OCI-LY7 (cell line): ENCODE measurements at regions not wholly inside any gene's neighbourhood (a gene's known extent, or its start where the extent isn't known, plus 50 kb on each side); places are given as distances from the start of the nearest gene placed in this dataset.

Experiments used
- BruUV-seq: library from RNA; stranded (reverse); fragments of 400-500 nt; replicated peaks from 2 replicates; lab custom pipeline; 2021; lab: Mats Ljungman, UMichigan
- CTCF ChIA-PET: fragments of 300-600 bp; sonication (Branson Sonifier 250); formaldehyde crosslinking; loops from one replicate; lab custom pipeline; 2022; ENCODE audit warnings: antibody characterized with exemption; ENCODE audit not compliant: unreplicated experiment; lab: Charles Lee
- POLR2A ChIA-PET: fragments of 300-600 bp; sonication (Branson Sonifier 250); formaldehyde crosslinking; loops from one replicate; lab custom pipeline; 2022; ENCODE audit warnings: antibody characterized with exemption; lab: Charles Lee
- DNase-seq: peaks from one replicate; pipeline ENCODE4 v3.0.0-alpha.2; 2015; ENCODE audit warnings: low spot score
- H2AFZ ChIP-seq: fragments of 200-600 bp; sonication (generic), shearing (Covaris generic); 2 replicates; pipeline ENCODE4 v1.6.1; 2014; ENCODE audit warnings: mild to moderate bottlenecking, antibody characterized with exemption, low read length, moderate library complexity
- H3K27ac ChIP-seq: fragments of 200-600 bp; sonication (generic); 2 replicates; pipeline ENCODE4 v1.5.1; 2014; ENCODE audit warnings: mixed run types, low read depth, mild to moderate bottlenecking, moderate library complexity, low read length, inconsistent platforms; ENCODE audit not compliant: poor library complexity, severe bottlenecking
- H3K36me3 ChIP-seq: fragments of 200-600 bp; sonication (generic); 2 replicates; pipeline ENCODE4 v1.6.1; 2014; ENCODE audit warnings: mild to moderate bottlenecking, antibody characterized with exemption, low read length, moderate library complexity, mixed read lengths; ENCODE audit not compliant: insufficient read depth
- H3K4me1 ChIP-seq: fragments of 200-600 bp; sonication (generic); 2 replicates; pipeline ENCODE4 v1.5.1; 2014; ENCODE audit warnings: mild to moderate bottlenecking, low read length; ENCODE audit not compliant: insufficient read depth, poor library complexity, severe bottlenecking
- H3K4me2 ChIP-seq: fragments of 200-600 bp; sonication (generic); 2 replicates; pipeline ENCODE4 v1.6.1; 2014; ENCODE audit warnings: mild to moderate bottlenecking, low read length
- H3K4me3 ChIP-seq: fragments of 200-600 bp; sonication (generic); 2 replicates; pipeline ENCODE4 v1.5.1; 2014; ENCODE audit warnings: mild to moderate bottlenecking, low read depth, low read length; ENCODE audit not compliant: poor library complexity, severe bottlenecking
- H3K79me2 ChIP-seq: fragments of 200-600 bp; sonication (generic); 2 replicates; pipeline ENCODE4 v1.6.1; 2016; ENCODE audit warnings: low read depth, mild to moderate bottlenecking, low read length, moderate library complexity, mixed read lengths; ENCODE audit not compliant: insufficient read depth
- H3K9me2 ChIP-seq: fragments of 200-600 bp; sonication (generic); 2 replicates; pipeline ENCODE4 v1.6.1; 2016; ENCODE audit warnings: mild to moderate bottlenecking, low read length, mixed read lengths; ENCODE audit not compliant: insufficient read depth
- H3K9me3 ChIP-seq: fragments of 200-600 bp; sonication (generic); 2 replicates; pipeline ENCODE4 v1.6.1; 2014; ENCODE audit warnings: mild to moderate bottlenecking, mixed run types, low read length, mixed read lengths
- H4K20me1 ChIP-seq: fragments of 200-600 bp; sonication (generic); 2 replicates; pipeline ENCODE4 v1.6.1; 2014; ENCODE audit warnings: mild to moderate bottlenecking, antibody characterized with exemption, low read length, moderate library complexity, mixed read lengths; ENCODE audit not compliant: insufficient read depth
- EZH2phosphoT487 ChIP-seq: fragments of 200-600 bp; sonication (generic); IDR thresholded peaks from 2 replicates; pipeline ENCODE4 v1.6.1; 2018; ENCODE audit warnings: low read depth, borderline replicate concordance, mild to moderate bottlenecking, mixed run types, antibody characterized with exemption, low read length, moderate library complexity, mixed read lengths
- intact Hi-C: fragments of 100-400 bp; cut with micrococcal nuclease; formaldehyde crosslinking; loops from one replicate; pipeline ENCODE4 v1.10.0; 2022; ENCODE audit not compliant: unreplicated experiment
- TF ChIP-seq, protein P1 (sequence below): fragments of 200-600 bp; sonication (generic); conservative IDR thresholded peaks from 2 replicates; pipeline ENCODE4 v1.5.1; 2014; ENCODE audit warnings: mild to moderate bottlenecking, antibody characterized with exemption, low read length, moderate library complexity, mixed read lengths

DNA sequence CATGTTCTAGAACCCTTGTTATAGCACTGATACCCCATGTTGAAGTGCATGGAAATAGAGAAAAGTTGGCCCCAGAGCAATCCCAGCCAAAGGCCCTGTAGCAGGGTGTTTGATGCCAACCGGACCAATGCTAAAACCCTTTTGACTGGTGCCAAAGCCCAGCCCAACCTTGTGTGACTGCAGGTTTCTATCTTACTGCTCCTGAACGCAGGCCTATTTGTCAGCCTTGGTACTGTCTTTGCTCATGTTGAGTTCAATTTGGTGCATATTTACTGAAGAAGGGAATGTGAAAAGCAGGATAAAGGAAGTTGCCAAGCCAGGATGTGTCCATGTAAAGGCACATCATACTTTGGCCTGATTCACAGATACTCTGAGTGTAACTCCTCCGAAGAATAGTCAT, 51.7 kb upstream of the NFASC start:
- intact Hi-C loops = no loop called here
- TF ChIP-seq, protein P1, sequence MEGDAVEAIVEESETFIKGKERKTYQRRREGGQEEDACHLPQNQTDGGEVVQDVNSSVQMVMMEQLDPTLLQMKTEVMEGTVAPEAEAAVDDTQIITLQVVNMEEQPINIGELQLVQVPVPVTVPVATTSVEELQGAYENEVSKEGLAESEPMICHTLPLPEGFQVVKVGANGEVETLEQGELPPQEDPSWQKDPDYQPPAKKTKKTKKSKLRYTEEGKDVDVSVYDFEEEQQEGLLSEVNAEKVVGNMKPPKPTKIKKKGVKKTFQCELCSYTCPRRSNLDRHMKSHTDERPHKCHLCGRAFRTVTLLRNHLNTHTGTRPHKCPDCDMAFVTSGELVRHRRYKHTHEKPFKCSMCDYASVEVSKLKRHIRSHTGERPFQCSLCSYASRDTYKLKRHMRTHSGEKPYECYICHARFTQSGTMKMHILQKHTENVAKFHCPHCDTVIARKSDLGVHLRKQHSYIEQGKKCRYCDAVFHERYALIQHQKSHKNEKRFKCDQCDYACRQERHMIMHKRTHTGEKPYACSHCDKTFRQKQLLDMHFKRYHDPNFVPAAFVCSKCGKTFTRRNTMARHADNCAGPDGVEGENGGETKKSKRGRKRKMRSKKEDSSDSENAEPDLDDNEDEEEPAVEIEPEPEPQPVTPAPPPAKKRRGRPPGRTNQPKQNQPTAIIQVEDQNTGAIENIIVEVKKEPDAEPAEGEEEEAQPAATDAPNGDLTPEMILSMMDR = no peak
- no peak for TF ChIP-seq EZH2phosphoT487
- Histone ChIP-seq H3K36me3 (no peaks in the 10 kb centered on the region), H3K9me2 (no peaks in the 10 kb centered on the region), H3K79me2 (no peaks in the 10 kb centered on the region), H3K9me3 (no peaks in the 10 kb centered on the region), H3K27ac (no peak overlapping the region), H3K4me2 (no peak overlapping the region), H4K20me1 (no peaks in the 10 kb centered on the region), H2AFZ (no peak overlapping the region), H3K4me1 (no peaks in the 10 kb centered on the region), H3K4me3 (no peak overlapping the region)
- no peak for DNase-seq
- CTCF ChIA-PET = no interaction called here
- POLR2A ChIA-PET = interaction anchor here (0.6 to 0.7 kb wide), 2 partner anchors 34 to 155 kb away, joined by 3 read pairs; no protein-coding TSS in a partner anchor
- no TSS peak for BruUV-seq

DNA sequence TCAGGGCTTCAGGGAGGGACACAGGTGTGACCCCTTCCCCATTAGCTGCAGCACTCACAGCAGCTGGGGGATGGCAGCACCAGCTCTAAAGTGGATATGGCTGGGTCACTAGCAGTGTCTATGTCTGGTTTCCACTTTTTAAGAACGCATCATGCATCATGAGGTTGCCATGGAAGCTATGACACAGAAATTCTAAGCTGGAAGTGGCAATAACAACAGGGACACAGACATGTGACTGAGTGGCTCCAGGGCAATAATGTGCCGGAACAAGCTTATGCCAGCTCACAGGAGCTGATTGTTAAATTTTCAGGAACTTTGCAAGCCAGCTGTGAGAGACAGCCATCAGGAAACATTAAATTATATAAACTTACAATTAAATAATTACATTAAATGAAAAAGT, 51.2 kb upstream of the NFASC start:
- H3K9me3 ChIP-seq = no peaks in the 10 kb centered on the region
- H3K36me3 ChIP-seq = no peaks in the 10 kb centered on the region
- no peak for DNase-seq
- no peaks in the 10 kb centered on the region for H3K9me2 ChIP-seq
- H3K27ac ChIP-seq = no peak overlapping the region
- no peak overlapping the region for H3K4me2 ChIP-seq
- no peaks in the 10 kb centered on the region for H3K79me2 ChIP-seq
- TF ChIP-seq, protein P1 = no peak
- TF ChIP-seq EZH2phosphoT487 = no peak
- no peak overlapping the region for H3K4me3 ChIP-seq
- H2AFZ ChIP-seq = no peak overlapping the region
- no peaks in the 10 kb centered on the region for H4K20me1 ChIP-seq
- BruUV-seq = no TSS peak
- ChIA-PET POLR2A (interaction anchor here (0.6 kb wide), 1 partner anchor 29 kb away, joined by 3 read pairs; no protein-coding TSS in a partner anchor), CTCF (no interaction called here)
- intact Hi-C loops = no loop called here
- no peaks in the 10 kb centered on the region for H3K4me1 ChIP-seq
